ENCODE measurements at regions not wholly inside any gene's neighbourhood (a gene's known extent, or its start where the extent isn't known, plus 50 kb on each side); places are given as distances from the start of the nearest gene placed in this dataset.

DNA sequence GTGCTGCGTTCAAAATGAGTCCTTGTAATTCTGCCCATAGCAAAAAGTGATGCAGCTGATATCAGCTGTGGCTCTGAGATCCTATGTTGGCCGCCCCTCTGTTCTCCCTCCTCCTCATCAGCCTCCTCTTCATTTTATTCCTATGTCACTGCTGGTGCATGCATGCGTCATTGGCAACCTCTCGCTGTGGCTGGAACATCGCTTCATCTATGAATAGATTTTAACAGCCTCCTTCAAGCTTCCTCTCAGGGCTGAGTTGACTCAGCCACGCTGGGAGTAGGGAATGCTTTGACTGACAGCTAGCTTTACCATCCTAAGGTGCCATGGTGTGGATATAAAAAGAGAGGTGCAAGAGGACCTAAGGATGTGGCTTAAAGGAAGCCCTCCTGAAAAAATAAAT is 303.5 kb downstream of the PLK2 start:
- Histone ChIP-seq H3K36me3 (ENCODE audit: insufficient read depth, low read length) (no peaks in the 10 kb centered on the region), H3K79me2 (ENCODE audit: insufficient read depth, low read length) (no peaks in the 10 kb centered on the region), H3K4me1 (ENCODE audit: insufficient read depth, low read length) (peaks cover 16% of the 10 kb centered on the region), H3K27me3 (ENCODE audit: insufficient read depth, low read length) (no peaks in the 10 kb centered on the region), H4K20me1 (ENCODE audit: insufficient read depth, low read length) (no peaks in the 10 kb centered on the region), H3K4me2 (ENCODE audit: low read length) (peak overlapping the region; percentile 50), H3K9ac (ENCODE audit: low read length) (peak overlapping the region; percentile 36), H3K27ac (ENCODE audit: low read depth, low read length) (peak overlapping the region; percentile 62), H3K4me3 (ENCODE audit: insufficient read depth, low read depth, low read length) (no peak overlapping the region), H2AFZ (ENCODE audit: low read depth, low read length) (peak overlapping the region; percentile 39), H3K9me3 (ENCODE audit: insufficient read depth, low read depth, low read length) (no peaks in the 10 kb centered on the region)
- Mint-ChIP-seq H3K4me1 (ENCODE audit: low read depth, unreplicated experiment) (peaks cover 20% of the 10 kb centered on the region), H3K27me3 (ENCODE audit: low read depth, unreplicated experiment) (no peaks in the 10 kb centered on the region), H3K4me3 (ENCODE audit: unreplicated experiment) (no peak overlapping the region), H3K9me3 (ENCODE audit: unreplicated experiment) (no peaks in the 10 kb centered on the region), H3K36me3 (ENCODE audit: low read depth, unreplicated experiment) (no peaks in the 10 kb centered on the region), H3K27ac (ENCODE audit: unreplicated experiment) (peak overlapping the region; percentile 15)
- FAIRE-seq (peak; percentile 87), DNase-seq (ENCODE audit: low read depth) (peak; percentile 87)
- TF ChIP-seq, protein P1, sequence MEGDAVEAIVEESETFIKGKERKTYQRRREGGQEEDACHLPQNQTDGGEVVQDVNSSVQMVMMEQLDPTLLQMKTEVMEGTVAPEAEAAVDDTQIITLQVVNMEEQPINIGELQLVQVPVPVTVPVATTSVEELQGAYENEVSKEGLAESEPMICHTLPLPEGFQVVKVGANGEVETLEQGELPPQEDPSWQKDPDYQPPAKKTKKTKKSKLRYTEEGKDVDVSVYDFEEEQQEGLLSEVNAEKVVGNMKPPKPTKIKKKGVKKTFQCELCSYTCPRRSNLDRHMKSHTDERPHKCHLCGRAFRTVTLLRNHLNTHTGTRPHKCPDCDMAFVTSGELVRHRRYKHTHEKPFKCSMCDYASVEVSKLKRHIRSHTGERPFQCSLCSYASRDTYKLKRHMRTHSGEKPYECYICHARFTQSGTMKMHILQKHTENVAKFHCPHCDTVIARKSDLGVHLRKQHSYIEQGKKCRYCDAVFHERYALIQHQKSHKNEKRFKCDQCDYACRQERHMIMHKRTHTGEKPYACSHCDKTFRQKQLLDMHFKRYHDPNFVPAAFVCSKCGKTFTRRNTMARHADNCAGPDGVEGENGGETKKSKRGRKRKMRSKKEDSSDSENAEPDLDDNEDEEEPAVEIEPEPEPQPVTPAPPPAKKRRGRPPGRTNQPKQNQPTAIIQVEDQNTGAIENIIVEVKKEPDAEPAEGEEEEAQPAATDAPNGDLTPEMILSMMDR (IDR thresholded peaks at IDR 0.05; ENCODE audit: insufficient read depth, low read depth, low read length), result no peak
- TF ChIP-seq EZH2 (IDR thresholded peaks at IDR 0.05; ENCODE audit: insufficient read depth, low read length), result no peak

DNA sequence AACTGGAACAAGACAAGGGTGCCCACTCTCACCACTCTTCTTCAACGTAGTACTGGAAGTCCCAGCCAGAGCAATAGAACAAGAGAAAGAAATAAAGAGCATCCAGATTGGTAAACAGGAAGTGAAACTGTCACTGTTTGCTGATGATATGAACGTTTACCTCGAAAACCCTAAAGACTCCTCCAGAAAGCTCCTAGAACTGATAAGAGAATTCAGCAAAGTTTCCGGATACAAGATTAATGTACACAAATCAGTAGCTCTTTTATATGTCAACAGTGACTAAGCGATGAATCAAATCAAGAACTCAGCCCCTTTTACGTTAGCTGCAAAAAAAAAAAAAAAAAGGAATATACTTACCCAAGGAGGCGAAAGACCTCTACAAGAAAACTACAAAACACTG is 306.6 kb downstream of the PLK2 start:
- TF ChIP-seq EZH2 (IDR thresholded peaks at IDR 0.05; ENCODE audit: insufficient read depth, low read length), result no peak
- TF ChIP-seq, protein P1 (IDR thresholded peaks at IDR 0.05; ENCODE audit: insufficient read depth, low read depth, low read length), result no peak
- no peak overlapping the region for H3K27ac Mint-ChIP-seq (ENCODE audit: unreplicated experiment)
- no peak overlapping the region for H3K4me3 Mint-ChIP-seq (ENCODE audit: unreplicated experiment)
- H3K36me3 Mint-ChIP-seq (ENCODE audit: low read depth, unreplicated experiment), result no peaks in the 10 kb centered on the region
- Histone ChIP-seq H3K36me3 (ENCODE audit: insufficient read depth, low read length) (no peaks in the 10 kb centered on the region), H2AFZ (ENCODE audit: low read depth, low read length) (peak overlapping the region; percentile 16), H4K20me1 (ENCODE audit: insufficient read depth, low read length) (no peaks in the 10 kb centered on the region), H3K27me3 (ENCODE audit: insufficient read depth, low read length) (no peaks in the 10 kb centered on the region), H3K79me2 (ENCODE audit: insufficient read depth, low read length) (no peaks in the 10 kb centered on the region), H3K27ac (ENCODE audit: low read depth, low read length) (no peak overlapping the region), H3K4me1 (ENCODE audit: insufficient read depth, low read length) (peaks cover 16% of the 10 kb centered on the region), H3K4me3 (ENCODE audit: insufficient read depth, low read depth, low read length) (no peak overlapping the region), H3K9me3 (ENCODE audit: insufficient read depth, low read depth, low read length) (no peaks in the 10 kb centered on the region), H3K4me2 (ENCODE audit: low read length) (peak overlapping the region; percentile 47), H3K9ac (ENCODE audit: low read length) (no peak overlapping the region)
- H3K27me3 Mint-ChIP-seq (ENCODE audit: low read depth, unreplicated experiment), result no peaks in the 10 kb centered on the region
- peaks cover 27% of the 10 kb centered on the region for H3K4me1 Mint-ChIP-seq (ENCODE audit: low read depth, unreplicated experiment)
- H3K9me3 Mint-ChIP-seq (ENCODE audit: unreplicated experiment), result no peaks in the 10 kb centered on the region
- DNase-seq (ENCODE audit: low read depth) (peak; percentile 15), FAIRE-seq (peak; percentile 56)

DNA sequence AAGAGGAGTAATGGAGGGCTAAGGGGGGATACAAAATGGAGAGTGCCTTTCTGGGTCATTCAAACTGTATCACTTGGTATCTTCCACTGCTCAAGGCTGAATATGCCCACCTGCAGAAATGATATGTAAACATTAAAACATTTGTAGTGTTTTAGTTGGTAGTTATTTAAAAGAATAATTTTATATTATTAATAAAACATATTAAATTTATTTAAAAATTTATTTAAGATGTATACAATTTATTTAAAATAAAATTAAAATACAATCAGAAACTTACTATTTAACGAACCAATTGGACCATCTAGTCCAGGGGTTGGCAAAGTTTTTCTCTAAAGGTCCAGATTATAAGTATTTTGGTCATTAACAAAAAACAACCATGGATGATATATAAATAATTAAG is 308.5 kb downstream of the PLK2 start:
- no peaks in the 10 kb centered on the region for H4K20me1 ChIP-seq (ENCODE audit: insufficient read depth, low read length)
- H3K4me3 ChIP-seq (ENCODE audit: insufficient read depth, low read depth, low read length), result no peak overlapping the region
- H3K36me3 ChIP-seq (ENCODE audit: insufficient read depth, low read length), result no peaks in the 10 kb centered on the region
- peaks cover 5% of the 10 kb centered on the region for H3K4me1 ChIP-seq (ENCODE audit: insufficient read depth, low read length)
- DNase-seq (ENCODE audit: low read depth) (no peak), FAIRE-seq (no peak)
- H3K27me3 ChIP-seq (ENCODE audit: insufficient read depth, low read length), result no peaks in the 10 kb centered on the region
- no peaks in the 10 kb centered on the region for H3K79me2 ChIP-seq (ENCODE audit: insufficient read depth, low read length)
- TF ChIP-seq, protein P1 (IDR thresholded peaks at IDR 0.05; ENCODE audit: insufficient read depth, low read depth, low read length), result no peak
- no peak for TF ChIP-seq EZH2 (IDR thresholded peaks at IDR 0.05; ENCODE audit: insufficient read depth, low read length)
- H3K27me3 Mint-ChIP-seq (ENCODE audit: low read depth, unreplicated experiment), result no peaks in the 10 kb centered on the region
- H3K36me3 Mint-ChIP-seq (ENCODE audit: low read depth, unreplicated experiment), result no peaks in the 10 kb centered on the region
- H3K9ac ChIP-seq (ENCODE audit: low read length), result no peak overlapping the region
- no peak overlapping the region for H3K27ac ChIP-seq (ENCODE audit: low read depth, low read length)
- H3K9me3 ChIP-seq (ENCODE audit: insufficient read depth, low read depth, low read length), result no peaks in the 10 kb centered on the region
- H2AFZ ChIP-seq (ENCODE audit: low read depth, low read length), result no peak overlapping the region
- no peak overlapping the region for H3K4me2 ChIP-seq (ENCODE audit: low read length)
- H3K9me3 Mint-ChIP-seq (ENCODE audit: unreplicated experiment), result no peaks in the 10 kb centered on the region
- H3K27ac Mint-ChIP-seq (ENCODE audit: unreplicated experiment), result no peak overlapping the region
- no peak overlapping the region for H3K4me3 Mint-ChIP-seq (ENCODE audit: unreplicated experiment)
- H3K4me1 Mint-ChIP-seq (ENCODE audit: low read depth, unreplicated experiment), result peaks cover 11% of the 10 kb centered on the region
